ENCODE measurements at regions not wholly inside any gene's neighbourhood (a gene's known extent, or its start where the extent isn't known, plus 50 kb on each side); places are given as distances from the start of the nearest gene placed in this dataset.
"Not testable (repeated sequence)": the region's sequence is repeated elsewhere in the genome, so short reads cannot be mapped to it uniquely, and the experiment has no call there.

DNA sequence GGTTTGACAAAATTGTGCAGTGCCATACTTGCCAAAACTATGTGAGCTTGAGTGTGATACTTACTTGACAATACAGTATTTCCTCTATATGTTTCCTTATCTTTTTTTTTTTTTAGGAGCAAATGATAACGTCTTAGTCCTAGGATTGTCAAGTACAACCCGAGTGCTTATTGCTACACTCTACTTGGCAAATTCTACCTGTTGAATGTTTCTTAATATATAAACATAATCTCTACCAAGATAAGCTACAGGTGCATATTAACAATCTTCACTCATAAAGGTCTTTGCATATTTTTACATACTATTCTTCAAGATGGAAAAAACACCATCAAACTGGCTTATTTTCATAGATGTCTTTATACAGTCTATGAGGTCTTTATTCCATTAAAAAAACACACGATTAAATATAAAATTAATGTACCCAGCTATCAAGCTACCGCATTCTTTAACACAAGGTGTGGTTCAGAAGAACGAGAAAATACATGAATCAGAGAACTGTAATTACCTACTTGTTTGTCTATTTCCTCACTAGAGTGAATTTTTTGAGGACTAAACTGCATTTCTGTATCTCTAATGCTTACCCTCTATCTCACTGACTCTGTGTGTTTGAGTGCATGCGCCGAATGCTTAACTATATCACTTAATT lies 76.1 kb upstream of the PDSS1 start:
- ATAC-seq (no peak), DNase-seq (ENCODE audit: low spot score) (no peak)

DNA sequence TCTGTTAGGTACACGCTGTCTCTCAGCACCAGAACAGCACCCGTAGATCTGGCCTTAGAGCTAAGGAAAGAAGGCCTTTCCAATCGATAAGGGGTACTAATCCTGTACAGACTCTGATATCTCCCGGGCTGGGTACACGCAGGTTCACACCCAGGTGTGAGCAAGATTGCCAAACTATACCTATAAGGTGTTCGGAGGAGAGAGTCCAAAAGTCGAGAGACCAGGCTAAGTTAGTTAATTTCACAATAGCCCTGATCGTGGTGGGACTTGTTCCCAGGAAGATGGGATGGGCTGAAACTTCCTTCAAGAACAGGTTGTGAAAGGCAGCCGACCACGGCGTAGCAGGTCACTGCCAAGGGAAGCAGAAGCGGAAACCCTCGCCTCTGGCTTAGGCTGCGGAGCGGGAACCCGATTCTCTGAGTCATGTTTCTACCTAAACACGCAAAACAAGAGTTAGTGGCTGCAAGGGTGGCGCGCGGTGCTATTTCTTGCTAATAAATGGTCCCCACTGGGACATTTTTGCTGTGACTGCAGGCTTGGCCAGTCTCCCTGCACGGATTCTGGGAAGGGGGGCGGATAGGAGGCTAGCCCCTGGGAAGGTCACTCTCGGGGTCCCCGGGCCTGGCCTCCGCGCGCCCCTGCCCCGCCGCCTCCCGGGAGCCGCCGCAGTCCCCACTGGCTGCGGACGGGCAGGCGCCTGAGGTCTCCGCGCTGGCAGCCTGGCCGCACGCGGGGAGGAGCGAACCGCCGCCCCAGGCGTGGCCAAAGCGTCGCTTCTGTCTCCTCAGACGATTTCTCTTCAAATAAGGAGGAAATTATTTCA lies 75.4 kb upstream of the PDSS1 start:
- peak; percentile 56 for DNase-seq (ENCODE audit: low spot score)
- ATAC-seq, result peak; percentile 86

DNA sequence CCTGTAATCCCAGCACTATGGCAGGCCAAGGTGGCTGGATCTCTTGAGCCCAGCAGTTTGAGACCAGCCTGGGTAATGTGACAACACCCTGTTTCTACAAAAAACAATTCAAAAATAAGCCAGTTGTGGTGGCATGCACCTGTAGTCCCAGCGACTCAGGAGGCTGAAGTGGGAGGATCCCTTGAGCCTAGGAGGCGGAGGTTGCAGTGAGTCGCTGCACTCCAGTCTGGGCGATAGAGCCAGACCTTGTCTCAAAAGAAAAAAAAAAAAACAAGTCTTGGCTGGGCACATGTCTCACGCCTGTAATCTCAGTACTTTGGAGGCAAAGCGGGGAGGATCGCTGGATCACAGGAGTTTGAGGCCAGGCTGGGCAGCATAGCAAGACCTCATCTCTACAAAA lies 74.6 kb upstream of the PDSS1 start:
- ATAC-seq (no peak), DNase-seq (ENCODE audit: low spot score) (no peak)

DNA sequence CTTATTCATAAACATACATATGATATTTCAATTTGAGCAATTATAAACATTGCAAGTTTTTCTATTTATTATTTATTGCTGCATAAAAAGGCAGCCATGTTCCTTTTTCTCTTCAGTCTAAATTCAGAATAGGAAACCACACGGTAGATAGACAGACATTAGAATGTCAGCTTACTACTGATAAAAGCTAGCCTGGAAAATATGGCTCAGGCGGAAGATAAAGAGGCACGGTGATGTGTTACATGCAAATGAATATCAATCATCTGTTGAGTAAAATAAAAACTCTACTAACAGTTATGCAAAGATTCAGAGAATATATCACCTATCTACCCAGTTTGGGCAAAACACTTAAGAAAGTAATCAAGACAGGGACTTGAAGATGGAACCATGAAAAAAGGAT lies 73.5 kb upstream of the PDSS1 start:
- no peak for ATAC-seq
- DNase-seq (ENCODE audit: low spot score), result no peak

GRCh38 chr10:26626066-26626465 lies 71.4 kb upstream of the PDSS1 start:
- ATAC-seq (peak; percentile 68), DNase-seq (ENCODE audit: low spot score) (no peak)

GRCh38 chr10:26627324-26627723 lies 70.2 kb upstream of the PDSS1 start:
- peak; percentile 18 for ATAC-seq
- DNase-seq (ENCODE audit: low spot score), result no peak

GRCh38 chr10:26628395-26628794 lies 69.1 kb upstream of the PDSS1 start:
- no peak for ATAC-seq
- DNase-seq (ENCODE audit: low spot score), result no peak

DNA sequence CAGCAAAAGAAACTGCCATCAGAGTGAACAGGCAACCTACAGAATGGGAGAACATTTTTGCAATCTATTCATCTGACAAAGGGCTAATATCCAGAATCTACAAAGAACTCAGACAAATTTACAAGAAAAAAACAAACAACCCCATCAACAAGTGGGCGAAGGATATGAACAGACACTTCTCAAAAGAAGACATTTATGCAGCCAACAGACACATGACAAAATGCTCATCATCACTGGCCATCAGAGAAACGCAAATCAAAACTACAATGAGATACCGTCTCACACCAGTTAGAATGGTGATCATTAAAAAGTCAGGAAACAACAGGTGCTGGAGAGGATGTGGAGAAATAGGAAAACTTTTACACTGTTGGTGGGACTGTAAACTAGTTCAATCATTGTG lies 65.3 kb upstream of the PDSS1 start:
- DNase-seq (ENCODE audit: low spot score); ATAC-seq: not testable (repeated sequence)

- not testable (repeated sequence) for ATAC-seq; DNase-seq (ENCODE audit: low spot score)
Measured at GRCh38 chr10:26634111-26634510, 63.4 kb upstream of the PDSS1 start.

DNA sequence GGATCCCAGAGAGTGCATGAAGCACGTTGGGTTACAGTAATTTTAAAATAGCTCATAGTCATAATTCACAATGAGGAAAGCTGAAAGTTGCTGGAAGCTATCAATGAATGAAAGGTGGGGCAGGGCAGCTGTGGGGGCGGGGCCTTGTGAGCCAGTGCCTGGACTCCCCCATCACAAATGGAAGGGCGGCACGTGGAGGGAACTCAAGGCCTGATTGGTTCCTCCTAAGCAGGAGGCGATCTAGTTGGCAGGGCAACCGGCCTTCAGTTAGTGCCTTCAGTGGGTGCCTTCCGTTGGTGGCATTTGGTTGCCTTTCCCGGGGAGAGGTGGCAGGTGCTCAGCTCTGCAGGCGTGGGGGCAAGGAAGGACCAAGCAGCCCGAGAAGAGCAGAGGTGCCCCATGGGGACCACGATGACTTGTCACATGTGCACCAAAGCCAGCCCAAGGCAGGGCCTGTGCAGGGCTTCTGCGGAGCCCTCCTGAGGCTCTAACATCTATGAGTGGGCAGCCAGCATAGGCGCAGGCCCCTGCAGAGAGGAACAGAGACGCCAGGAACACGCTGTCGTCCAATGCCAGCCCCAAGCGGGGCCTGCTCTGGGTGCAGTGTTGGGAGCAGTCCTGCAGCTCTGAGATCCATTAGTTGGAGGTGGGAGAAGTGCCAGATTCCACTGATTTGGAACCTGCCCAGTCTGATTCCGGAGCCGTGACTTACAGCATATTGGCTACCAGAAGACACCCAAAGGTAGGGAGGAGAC lies 59.8 kb upstream of the PDSS1 start:
- DNase-seq (ENCODE audit: low spot score) (no peak), ATAC-seq (no peak)

GRCh38 chr10:26640391-26640790 lies 57.1 kb upstream of the PDSS1 start:
- no peak for DNase-seq (ENCODE audit: low spot score)
- no peak for ATAC-seq

- DNase-seq (ENCODE audit: low spot score) (no peak), ATAC-seq (no peak)
Measured at GRCh38 chr10:26642896-26643653, 54.4 kb upstream of the PDSS1 start.

GRCh38 chr10:26647602-26648244 lies 49.8 kb upstream of the PDSS1 start:
- ATAC-seq (no peak), DNase-seq (ENCODE audit: low spot score) (no peak)

Measured in left lobe of liver (tissue), 2 donors.